HCT116 (cell line): ENCODE measurements at regions not wholly inside any gene's neighbourhood (a gene's known extent, or its start where the extent isn't known, plus 50 kb on each side); places are given as distances from the start of the nearest gene placed in this dataset.
"Not testable (repeated sequence)": the region's sequence is repeated elsewhere in the genome, so short reads cannot be mapped to it uniquely, and the experiment has no call there.

Experiments
- CEBPB ChIP-seq: IDR thresholded peaks from 2 replicates; pipeline ENCODE4 v1.6.1; 2012; ENCODE audit warnings: low read depth
- EZH2 ChIP-seq: fragments of 200-600 bp; sonication (generic); IDR thresholded peaks from 2 replicates; pipeline ENCODE4 v1.6.1; 2017; ENCODE audit warnings: antibody characterized with exemption, mixed run types
- MAX ChIP-seq: IDR thresholded peaks from 2 replicates; pipeline ENCODE4 v1.6.1; 2012
- POLR2A ChIP-seq: IDR thresholded peaks from 2 replicates; pipeline ENCODE4 v1.7.0; 2011; ENCODE audit warnings: borderline replicate concordance; ENCODE audit not compliant: insufficient read depth, insufficient read length; ENCODE audit errors: extremely low read depth
- POLR2AphosphoS5 ChIP-seq: IDR thresholded peaks from 2 replicates; pipeline ENCODE4 v1.6.1; 2011; ENCODE audit warnings: mild to moderate bottlenecking, low read depth, low read length, moderate library complexity
- TCF7L2 ChIP-seq: IDR thresholded peaks from 2 replicates; pipeline ENCODE4 v1.7.0; 2011; ENCODE audit warnings: borderline replicate concordance, inconsistent platforms; ENCODE audit not compliant: insufficient read depth, insufficient read length; ENCODE audit errors: extremely low read depth
- YY1 ChIP-seq: IDR thresholded peaks from 2 replicates; pipeline ENCODE4 v1.6.1; 2011; ENCODE audit warnings: low read length, low read depth, moderate library complexity, mild to moderate bottlenecking; ENCODE audit not compliant: insufficient replicate concordance; ENCODE audit errors: extremely low read depth
- TF ChIP-seq, protein P1 (sequence below): IDR thresholded peaks from 2 replicates; pipeline ENCODE4 v1.6.1; 2011; ENCODE audit warnings: mild to moderate bottlenecking, low read length, moderate library complexity; ENCODE audit not compliant: insufficient replicate concordance; ENCODE audit errors: extremely low read depth
- TF ChIP-seq, protein P2 (sequence below), 3 experiments: fragments of 200-600 bp in 1 of 3; sonication (generic) in 1 of 3; IDR thresholded peaks in 2 of 3; conservative IDR thresholded peaks in 1 of 3; 2 replicates each; pipeline ENCODE4 v1.5.1; 2012 to 2017; ENCODE audit warnings: low read depth in 2 of 3, low read length in 2 of 3, antibody characterized with exemption in 1 of 3, borderline replicate concordance in 1 of 3, control low read depth in 1 of 3, mild to moderate bottlenecking in 1 of 3, mixed read lengths in 1 of 3, mixed run types in 1 of 3, moderate library complexity in 1 of 3; ENCODE audit not compliant: insufficient read depth in 1 of 3
- TF ChIP-seq, protein P3 (sequence below): IDR thresholded peaks from 2 replicates; pipeline ENCODE4 v1.6.1; 2012; ENCODE audit warnings: low read depth

GRCh38 chr17:78293151-78293550 is 61.7 kb downstream of the TMEM235 start:
- TF ChIP-seq POLR2AphosphoS5, TCF7L2, POLR2A, EZH2, CEBPB, MAX, YY1: not testable (repeated sequence)
- TF ChIP-seq, protein P1, sequence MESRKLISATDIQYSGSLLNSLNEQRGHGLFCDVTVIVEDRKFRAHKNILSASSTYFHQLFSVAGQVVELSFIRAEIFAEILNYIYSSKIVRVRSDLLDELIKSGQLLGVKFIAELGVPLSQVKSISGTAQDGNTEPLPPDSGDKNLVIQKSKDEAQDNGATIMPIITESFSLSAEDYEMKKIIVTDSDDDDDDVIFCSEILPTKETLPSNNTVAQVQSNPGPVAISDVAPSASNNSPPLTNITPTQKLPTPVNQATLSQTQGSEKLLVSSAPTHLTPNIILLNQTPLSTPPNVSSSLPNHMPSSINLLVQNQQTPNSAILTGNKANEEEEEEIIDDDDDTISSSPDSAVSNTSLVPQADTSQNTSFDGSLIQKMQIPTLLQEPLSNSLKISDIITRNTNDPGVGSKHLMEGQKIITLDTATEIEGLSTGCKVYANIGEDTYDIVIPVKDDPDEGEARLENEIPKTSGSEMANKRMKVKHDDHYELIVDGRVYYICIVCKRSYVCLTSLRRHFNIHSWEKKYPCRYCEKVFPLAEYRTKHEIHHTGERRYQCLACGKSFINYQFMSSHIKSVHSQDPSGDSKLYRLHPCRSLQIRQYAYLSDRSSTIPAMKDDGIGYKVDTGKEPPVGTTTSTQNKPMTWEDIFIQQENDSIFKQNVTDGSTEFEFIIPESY: not testable (repeated sequence)
- TF ChIP-seq, protein P2, sequence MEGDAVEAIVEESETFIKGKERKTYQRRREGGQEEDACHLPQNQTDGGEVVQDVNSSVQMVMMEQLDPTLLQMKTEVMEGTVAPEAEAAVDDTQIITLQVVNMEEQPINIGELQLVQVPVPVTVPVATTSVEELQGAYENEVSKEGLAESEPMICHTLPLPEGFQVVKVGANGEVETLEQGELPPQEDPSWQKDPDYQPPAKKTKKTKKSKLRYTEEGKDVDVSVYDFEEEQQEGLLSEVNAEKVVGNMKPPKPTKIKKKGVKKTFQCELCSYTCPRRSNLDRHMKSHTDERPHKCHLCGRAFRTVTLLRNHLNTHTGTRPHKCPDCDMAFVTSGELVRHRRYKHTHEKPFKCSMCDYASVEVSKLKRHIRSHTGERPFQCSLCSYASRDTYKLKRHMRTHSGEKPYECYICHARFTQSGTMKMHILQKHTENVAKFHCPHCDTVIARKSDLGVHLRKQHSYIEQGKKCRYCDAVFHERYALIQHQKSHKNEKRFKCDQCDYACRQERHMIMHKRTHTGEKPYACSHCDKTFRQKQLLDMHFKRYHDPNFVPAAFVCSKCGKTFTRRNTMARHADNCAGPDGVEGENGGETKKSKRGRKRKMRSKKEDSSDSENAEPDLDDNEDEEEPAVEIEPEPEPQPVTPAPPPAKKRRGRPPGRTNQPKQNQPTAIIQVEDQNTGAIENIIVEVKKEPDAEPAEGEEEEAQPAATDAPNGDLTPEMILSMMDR (IDR thresholded peaks at IDR 0.05 in 2 of 3, conservative IDR thresholded peaks at IDR 0.05 in 1 of 3; ENCODE audit: borderline replicate concordance in 1 of 3, insufficient read depth in 1 of 3, low read depth in 2 of 3, low read length in 2 of 3): not testable (repeated sequence)
- TF ChIP-seq, protein P3, sequence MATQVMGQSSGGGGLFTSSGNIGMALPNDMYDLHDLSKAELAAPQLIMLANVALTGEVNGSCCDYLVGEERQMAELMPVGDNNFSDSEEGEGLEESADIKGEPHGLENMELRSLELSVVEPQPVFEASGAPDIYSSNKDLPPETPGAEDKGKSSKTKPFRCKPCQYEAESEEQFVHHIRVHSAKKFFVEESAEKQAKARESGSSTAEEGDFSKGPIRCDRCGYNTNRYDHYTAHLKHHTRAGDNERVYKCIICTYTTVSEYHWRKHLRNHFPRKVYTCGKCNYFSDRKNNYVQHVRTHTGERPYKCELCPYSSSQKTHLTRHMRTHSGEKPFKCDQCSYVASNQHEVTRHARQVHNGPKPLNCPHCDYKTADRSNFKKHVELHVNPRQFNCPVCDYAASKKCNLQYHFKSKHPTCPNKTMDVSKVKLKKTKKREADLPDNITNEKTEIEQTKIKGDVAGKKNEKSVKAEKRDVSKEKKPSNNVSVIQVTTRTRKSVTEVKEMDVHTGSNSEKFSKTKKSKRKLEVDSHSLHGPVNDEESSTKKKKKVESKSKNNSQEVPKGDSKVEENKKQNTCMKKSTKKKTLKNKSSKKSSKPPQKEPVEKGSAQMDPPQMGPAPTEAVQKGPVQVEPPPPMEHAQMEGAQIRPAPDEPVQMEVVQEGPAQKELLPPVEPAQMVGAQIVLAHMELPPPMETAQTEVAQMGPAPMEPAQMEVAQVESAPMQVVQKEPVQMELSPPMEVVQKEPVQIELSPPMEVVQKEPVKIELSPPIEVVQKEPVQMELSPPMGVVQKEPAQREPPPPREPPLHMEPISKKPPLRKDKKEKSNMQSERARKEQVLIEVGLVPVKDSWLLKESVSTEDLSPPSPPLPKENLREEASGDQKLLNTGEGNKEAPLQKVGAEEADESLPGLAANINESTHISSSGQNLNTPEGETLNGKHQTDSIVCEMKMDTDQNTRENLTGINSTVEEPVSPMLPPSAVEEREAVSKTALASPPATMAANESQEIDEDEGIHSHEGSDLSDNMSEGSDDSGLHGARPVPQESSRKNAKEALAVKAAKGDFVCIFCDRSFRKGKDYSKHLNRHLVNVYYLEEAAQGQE: not testable (repeated sequence)
